ENCODE measurements at regions not wholly inside any gene's neighbourhood (a gene's known extent, or its start where the extent isn't known, plus 50 kb on each side); places are given as distances from the start of the nearest gene placed in this dataset.

GRCh38 chr6:22049002-22049401, 247.8 kb downstream of the PRL start:
- TF ChIP-seq CTCF (IDR thresholded peaks at IDR 0.05) = no peak
- no peak for TF ChIP-seq POLR2AphosphoS5 (IDR thresholded peaks at IDR 0.05)
- TF ChIP-seq POLR2A (IDR thresholded peaks at IDR 0.05) = no peak

Data from breast epithelium (tissue), 3 donors.